ENCODE measurements at regions not wholly inside any gene's neighbourhood (a gene's known extent, or its start where the extent isn't known, plus 50 kb on each side); places are given as distances from the start of the nearest gene placed in this dataset.
"Not testable (repeated sequence)": the region's sequence is repeated elsewhere in the genome, so short reads cannot be mapped to it uniquely, and the experiment has no call there.

DNA sequence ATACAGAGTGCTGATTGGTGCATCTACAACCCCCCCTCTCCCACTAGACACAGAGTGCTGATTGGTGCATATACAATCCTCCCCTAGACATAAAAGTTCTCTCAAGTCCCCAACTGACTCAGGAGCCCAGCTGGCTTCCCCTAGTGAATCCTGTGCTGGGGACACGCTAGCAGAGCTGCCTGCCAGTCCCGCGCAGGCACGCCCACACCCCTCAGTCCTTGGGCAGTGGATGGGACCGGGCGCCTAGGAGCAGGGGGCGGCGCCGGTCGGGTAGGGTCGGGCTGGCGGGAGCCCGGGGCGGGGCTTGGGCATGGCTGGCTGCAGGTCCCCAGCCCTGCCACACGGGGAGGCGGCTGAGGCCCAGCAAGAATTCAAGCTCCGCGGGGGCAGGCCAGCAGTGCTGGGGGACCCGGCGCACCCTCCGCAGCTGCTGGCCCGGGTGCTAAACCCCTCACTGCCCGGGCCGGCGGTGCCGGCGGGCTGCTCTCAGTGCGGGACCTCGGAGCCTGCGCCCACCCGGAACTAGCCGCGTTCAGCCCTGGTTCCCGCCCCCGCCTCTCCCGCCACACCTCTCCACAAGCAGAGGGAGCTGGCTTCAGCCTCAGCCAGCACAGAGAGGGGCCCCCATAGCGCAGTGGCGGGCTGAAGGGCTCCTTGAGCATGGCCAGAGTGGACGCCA, 64.3 kb upstream of the DDHD1 start:
- H3K4me3 ChIP-seq (ENCODE audit: low read length in 3 of 3): peak overlapping the region; percentile 56 to 66 (median 56)
- peak; percentile 38 for TF ChIP-seq CTCF (IDR thresholded peaks at IDR 0.05; ENCODE audit: borderline replicate concordance, extremely low read depth, insufficient read depth)
- H3K36me3 ChIP-seq (ENCODE audit: control insufficient read depth in 2 of 3, insufficient read depth in 3 of 3, low read length in 3 of 3): no peaks in the 10 kb centered on the region
- DNase-seq (peak; percentile 82 to 91 (median 84)), FAIRE-seq (no peak)
- H3K27me3 ChIP-seq (ENCODE audit: control insufficient read depth, insufficient read depth, low read length): no peaks in the 10 kb centered on the region
- H3K4me1 ChIP-seq (ENCODE audit: control insufficient read depth in 2 of 3, insufficient read depth in 2 of 3, low read depth in 1 of 3, low read length in 3 of 3): peaks cover 0 to 3% (median 0%) of the 10 kb centered on the region in 3 donors
- H3K9ac ChIP-seq (ENCODE audit: low read length in 3 of 3): peak overlapping the region in 2 of 3 donors; percentile 33 to 46
- no peaks in the 10 kb centered on the region for H3K9me3 ChIP-seq (ENCODE audit: control insufficient read depth in 2 of 3, insufficient read depth in 1 of 3, low read length in 3 of 3)
- intact Hi-C loops (cut with DNase I): no loop called here
- no peak overlapping the region for H3K27ac ChIP-seq (ENCODE audit: low read depth in 2 of 2, low read length in 2 of 2)

- FAIRE-seq; H3K27me3 ChIP-seq (ENCODE audit: control insufficient read depth, insufficient read depth, low read length); H3K9me3 ChIP-seq (ENCODE audit: control insufficient read depth in 2 of 3, insufficient read depth in 1 of 3, low read length in 3 of 3); H3K4me1 ChIP-seq (ENCODE audit: control insufficient read depth in 2 of 3, insufficient read depth in 2 of 3, low read depth in 1 of 3, low read length in 3 of 3); H3K9ac ChIP-seq (ENCODE audit: low read length in 3 of 3); DNase-seq; H3K27ac ChIP-seq (ENCODE audit: low read depth in 2 of 2, low read length in 2 of 2); H3K36me3 ChIP-seq (ENCODE audit: control insufficient read depth in 2 of 3, insufficient read depth in 3 of 3, low read length in 3 of 3); intact Hi-C loops (cut with DNase I): not testable (repeated sequence)
- peak overlapping the region; percentile 33 to 66 (median 56) for H3K4me3 ChIP-seq (ENCODE audit: low read length in 3 of 3)
These were observed 63.8 kb upstream of the DDHD1 start for GRCh38 chr14:53216955-53217315.

DNA sequence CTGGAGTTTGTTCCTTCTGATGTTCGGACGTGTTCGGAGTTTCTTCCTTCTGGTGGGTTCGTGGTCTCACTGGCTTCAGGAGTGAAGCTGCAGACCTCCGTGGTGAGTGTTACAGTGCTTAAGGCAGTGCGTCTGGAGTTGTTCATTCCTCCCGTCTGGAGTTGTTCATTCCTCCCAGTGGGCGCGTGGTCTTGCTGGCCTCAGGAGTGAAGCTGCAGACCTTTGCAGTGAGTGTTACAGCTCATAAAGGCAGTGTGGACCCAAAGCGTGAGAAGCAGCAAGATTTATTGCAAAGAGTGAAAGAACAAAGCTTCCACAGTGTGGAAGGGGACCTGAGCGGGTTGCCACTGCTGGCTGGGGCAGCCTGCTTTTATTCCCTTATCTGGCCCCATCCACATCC, 63.4 kb upstream of the DDHD1 start:
- H3K4me3 ChIP-seq (ENCODE audit: low read length in 3 of 3); intact Hi-C loops (cut with DNase I); H3K4me1 ChIP-seq (ENCODE audit: control insufficient read depth in 2 of 3, insufficient read depth in 2 of 3, low read depth in 1 of 3, low read length in 3 of 3); H3K9me3 ChIP-seq (ENCODE audit: control insufficient read depth in 2 of 3, insufficient read depth in 1 of 3, low read length in 3 of 3); H3K9ac ChIP-seq (ENCODE audit: low read length in 3 of 3); FAIRE-seq; DNase-seq; H3K27me3 ChIP-seq (ENCODE audit: control insufficient read depth, insufficient read depth, low read length); H3K36me3 ChIP-seq (ENCODE audit: control insufficient read depth in 2 of 3, insufficient read depth in 3 of 3, low read length in 3 of 3); H3K27ac ChIP-seq (ENCODE audit: low read depth in 2 of 2, low read length in 2 of 2): not testable (repeated sequence)

DNA sequence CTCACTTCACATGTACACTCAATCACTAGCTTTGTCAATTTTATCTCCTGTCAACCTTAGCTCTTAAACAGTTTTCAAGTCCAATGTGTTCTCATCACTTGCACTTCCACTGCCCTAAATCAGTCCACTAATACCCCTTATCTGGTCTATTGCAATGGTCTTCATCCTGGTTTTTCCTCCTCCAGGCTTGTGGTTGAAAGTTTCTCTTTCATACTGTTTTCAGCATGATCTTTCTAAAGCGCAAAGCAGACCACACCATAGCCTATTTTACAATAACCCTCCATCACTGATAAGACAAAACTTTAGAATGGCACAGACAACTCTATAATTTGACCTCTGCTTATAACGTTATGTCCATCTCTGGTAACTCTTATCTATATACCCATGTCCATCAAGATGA, 62.0 kb upstream of the DDHD1 start:
- intact Hi-C loops (cut with DNase I): no loop called here
- DNase-seq: no peak
- peaks cover 0 to 3% (median 0%) of the 10 kb centered on the region in 3 donors for H3K4me1 ChIP-seq (ENCODE audit: control insufficient read depth in 2 of 3, insufficient read depth in 2 of 3, low read depth in 1 of 3, low read length in 3 of 3)
- H3K9ac ChIP-seq (ENCODE audit: low read length in 3 of 3): no peak overlapping the region
- H3K36me3 ChIP-seq (ENCODE audit: control insufficient read depth in 2 of 3, insufficient read depth in 3 of 3, low read length in 3 of 3): no peaks in the 10 kb centered on the region
- no peak overlapping the region for H3K4me3 ChIP-seq (ENCODE audit: low read length in 3 of 3)
- no peak for FAIRE-seq
- TF ChIP-seq CTCF (IDR thresholded peaks at IDR 0.05; ENCODE audit: borderline replicate concordance, extremely low read depth, insufficient read depth): no peak
- H3K27me3 ChIP-seq (ENCODE audit: control insufficient read depth, insufficient read depth, low read length): no peaks in the 10 kb centered on the region
- H3K27ac ChIP-seq (ENCODE audit: low read depth in 2 of 2, low read length in 2 of 2): no peak overlapping the region
- H3K9me3 ChIP-seq (ENCODE audit: control insufficient read depth in 2 of 3, insufficient read depth in 1 of 3, low read length in 3 of 3): no peaks in the 10 kb centered on the region
